ENCODE measurements at regions not wholly inside any gene's neighbourhood (a gene's known extent, or its start where the extent isn't known, plus 50 kb on each side); places are given as distances from the start of the nearest gene placed in this dataset.

DNA sequence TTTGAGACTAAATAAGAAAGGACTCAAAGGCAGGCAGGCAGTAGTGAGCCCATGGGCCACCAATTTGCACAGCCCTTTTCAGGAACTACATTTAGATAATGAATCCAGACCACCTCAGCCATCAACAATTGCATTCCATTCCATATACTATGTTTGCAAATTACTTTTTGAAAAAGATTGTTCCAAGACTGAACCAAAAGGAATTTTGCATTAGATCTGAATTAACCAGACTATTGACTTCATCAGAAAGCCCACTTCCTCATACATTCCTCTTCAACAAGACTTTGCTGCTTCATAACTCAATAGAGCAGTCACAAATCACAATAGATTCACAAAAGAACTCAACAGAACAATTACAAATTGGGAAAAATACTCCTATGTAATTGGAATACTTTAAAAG, 229.1 kb downstream of the SIM1 start:
- Histone ChIP-seq H4K20me1 (ENCODE audit: insufficient read depth) (no peaks in the 10 kb centered on the region), H3K27ac (no peak overlapping the region), H3K36me3 (ENCODE audit: insufficient read depth) (no peaks in the 10 kb centered on the region), H3K4me2 (no peak overlapping the region), H3K79me2 (ENCODE audit: insufficient read depth, low read depth) (no peaks in the 10 kb centered on the region), H3K4me1 (ENCODE audit: low read depth, poor library complexity, severe bottlenecking) (no peaks in the 10 kb centered on the region), H3K9ac (no peak overlapping the region), H3K27me3 (ENCODE audit: insufficient read depth, low read depth) (no peaks in the 10 kb centered on the region), H3K4me3 (IDR thresholded peaks at IDR 0.05; ENCODE audit: insufficient read depth, low read depth, low read length) (no peak overlapping the region), H2AFZ (ENCODE audit: low read depth) (no peak overlapping the region)
- TF ChIP-seq, protein P1, sequence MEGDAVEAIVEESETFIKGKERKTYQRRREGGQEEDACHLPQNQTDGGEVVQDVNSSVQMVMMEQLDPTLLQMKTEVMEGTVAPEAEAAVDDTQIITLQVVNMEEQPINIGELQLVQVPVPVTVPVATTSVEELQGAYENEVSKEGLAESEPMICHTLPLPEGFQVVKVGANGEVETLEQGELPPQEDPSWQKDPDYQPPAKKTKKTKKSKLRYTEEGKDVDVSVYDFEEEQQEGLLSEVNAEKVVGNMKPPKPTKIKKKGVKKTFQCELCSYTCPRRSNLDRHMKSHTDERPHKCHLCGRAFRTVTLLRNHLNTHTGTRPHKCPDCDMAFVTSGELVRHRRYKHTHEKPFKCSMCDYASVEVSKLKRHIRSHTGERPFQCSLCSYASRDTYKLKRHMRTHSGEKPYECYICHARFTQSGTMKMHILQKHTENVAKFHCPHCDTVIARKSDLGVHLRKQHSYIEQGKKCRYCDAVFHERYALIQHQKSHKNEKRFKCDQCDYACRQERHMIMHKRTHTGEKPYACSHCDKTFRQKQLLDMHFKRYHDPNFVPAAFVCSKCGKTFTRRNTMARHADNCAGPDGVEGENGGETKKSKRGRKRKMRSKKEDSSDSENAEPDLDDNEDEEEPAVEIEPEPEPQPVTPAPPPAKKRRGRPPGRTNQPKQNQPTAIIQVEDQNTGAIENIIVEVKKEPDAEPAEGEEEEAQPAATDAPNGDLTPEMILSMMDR (conservative IDR thresholded peaks at IDR 0.05; ENCODE audit: low read depth, low read length), result no peak

DNA sequence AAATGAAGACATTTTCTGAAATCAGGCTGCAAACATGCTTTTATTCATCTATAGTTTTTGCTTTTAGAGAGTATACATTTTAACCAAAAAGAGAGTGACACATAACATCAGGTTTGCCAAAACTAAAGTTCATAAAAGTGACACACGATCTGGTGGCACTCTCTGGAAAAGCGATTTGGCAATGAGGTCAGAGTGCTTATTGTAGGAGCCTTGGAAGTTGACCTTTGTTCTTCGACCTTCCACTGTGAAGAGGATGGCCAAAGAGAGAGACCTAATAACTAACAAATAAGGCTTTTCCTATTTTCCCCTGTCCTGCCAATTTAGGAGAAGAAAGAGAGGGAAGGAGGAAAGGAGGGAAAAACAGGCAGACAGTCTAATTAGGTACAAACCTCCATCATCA, 230.1 kb downstream of the SIM1 start:
- Histone ChIP-seq H3K27me3 (ENCODE audit: insufficient read depth, low read depth) (no peaks in the 10 kb centered on the region), H3K4me2 (no peak overlapping the region), H3K4me3 (IDR thresholded peaks at IDR 0.05; ENCODE audit: insufficient read depth, low read depth, low read length) (no peak overlapping the region), H2AFZ (ENCODE audit: low read depth) (no peak overlapping the region), H3K4me1 (ENCODE audit: low read depth, poor library complexity, severe bottlenecking) (no peaks in the 10 kb centered on the region), H4K20me1 (ENCODE audit: insufficient read depth) (no peaks in the 10 kb centered on the region), H3K36me3 (ENCODE audit: insufficient read depth) (no peaks in the 10 kb centered on the region), H3K27ac (no peak overlapping the region), H3K79me2 (ENCODE audit: insufficient read depth, low read depth) (no peaks in the 10 kb centered on the region), H3K9ac (no peak overlapping the region)
- TF ChIP-seq, protein P1 (conservative IDR thresholded peaks at IDR 0.05; ENCODE audit: low read depth, low read length), result no peak

DNA sequence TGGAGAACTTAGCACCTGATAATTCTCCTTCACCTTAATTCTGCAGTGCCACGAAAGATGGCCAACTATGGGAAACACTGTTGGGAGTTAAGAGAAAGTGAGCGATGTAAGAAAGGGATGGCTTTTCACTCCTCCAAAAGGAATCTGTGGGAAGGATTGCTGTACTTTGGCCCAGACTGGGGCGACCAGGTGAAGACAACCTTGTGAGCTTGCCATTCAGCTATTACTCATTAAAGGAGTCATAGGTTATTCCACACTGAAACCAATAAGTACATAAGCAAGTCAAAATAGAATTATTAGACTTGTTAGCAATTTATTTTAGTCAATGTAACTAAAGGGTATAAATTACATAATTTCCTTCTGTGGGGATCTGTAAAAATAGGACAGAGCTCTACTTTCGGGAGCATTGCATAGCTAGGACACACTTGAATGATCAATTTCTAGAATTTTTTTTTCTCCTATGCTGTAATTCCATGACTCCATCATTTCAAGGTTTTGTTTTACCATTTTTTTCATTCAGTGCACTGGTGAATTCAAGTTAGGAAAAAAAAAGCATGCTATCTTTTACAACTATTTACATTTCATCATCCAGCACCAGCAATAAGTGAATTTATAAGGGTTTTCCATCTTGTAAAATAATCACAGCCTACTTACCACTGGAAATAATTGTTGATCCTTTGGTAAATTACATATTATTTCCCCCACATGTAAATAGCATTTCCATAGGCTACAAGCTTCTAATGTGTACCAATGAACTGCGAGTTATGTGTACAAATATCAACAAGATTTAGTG, 231.7 kb downstream of the SIM1 start:
- no peaks in the 10 kb centered on the region for H3K4me1 ChIP-seq (ENCODE audit: low read depth, poor library complexity, severe bottlenecking)
- H3K4me3 ChIP-seq (IDR thresholded peaks at IDR 0.05; ENCODE audit: insufficient read depth, low read depth, low read length), result no peak overlapping the region
- no peaks in the 10 kb centered on the region for H3K27me3 ChIP-seq (ENCODE audit: insufficient read depth, low read depth)
- TF ChIP-seq, protein P1 (conservative IDR thresholded peaks at IDR 0.05; ENCODE audit: low read depth, low read length), result no peak
- H2AFZ ChIP-seq (ENCODE audit: low read depth), result no peak overlapping the region
- no peak overlapping the region for H3K4me2 ChIP-seq
- no peaks in the 10 kb centered on the region for H3K79me2 ChIP-seq (ENCODE audit: insufficient read depth, low read depth)
- no peaks in the 10 kb centered on the region for H4K20me1 ChIP-seq (ENCODE audit: insufficient read depth)
- H3K36me3 ChIP-seq (ENCODE audit: insufficient read depth), result no peaks in the 10 kb centered on the region
- H3K9ac ChIP-seq, result no peak overlapping the region
- no peak overlapping the region for H3K27ac ChIP-seq

DNA sequence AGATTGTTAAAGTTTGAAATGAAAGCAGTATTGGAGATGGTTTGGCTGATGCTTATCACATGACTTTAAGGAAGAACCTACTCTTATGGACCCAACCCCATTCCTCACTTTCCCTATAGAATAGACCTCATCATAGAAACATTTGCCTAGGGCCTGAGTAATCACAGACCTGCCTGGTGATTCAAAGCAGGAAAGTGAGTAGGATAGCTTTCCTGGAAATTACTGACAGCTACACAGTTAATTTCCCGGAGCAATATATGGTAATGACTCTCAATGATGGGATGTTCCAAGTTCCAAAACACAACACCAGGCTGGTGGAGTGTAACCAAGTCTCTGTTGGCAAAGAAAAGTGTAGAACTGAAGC, 233.8 kb downstream of the SIM1 start:
- Histone ChIP-seq H2AFZ (ENCODE audit: low read depth) (no peak overlapping the region), H3K9ac (no peak overlapping the region), H3K4me1 (ENCODE audit: low read depth, poor library complexity, severe bottlenecking) (no peaks in the 10 kb centered on the region)

More for the DNA sequence above, 233.8 kb downstream of the SIM1 start:
- H3K4me3 ChIP-seq (IDR thresholded peaks at IDR 0.05; ENCODE audit: insufficient read depth, low read depth, low read length), result no peak overlapping the region
- no peaks in the 10 kb centered on the region for H3K36me3 ChIP-seq (ENCODE audit: insufficient read depth)
- H4K20me1 ChIP-seq (ENCODE audit: insufficient read depth), result no peaks in the 10 kb centered on the region
- no peaks in the 10 kb centered on the region for H3K27me3 ChIP-seq (ENCODE audit: insufficient read depth, low read depth)
- H3K4me2 ChIP-seq, result no peak overlapping the region
- TF ChIP-seq, protein P1 (conservative IDR thresholded peaks at IDR 0.05; ENCODE audit: low read depth, low read length), result no peak
- no peaks in the 10 kb centered on the region for H3K79me2 ChIP-seq (ENCODE audit: insufficient read depth, low read depth)
- H3K27ac ChIP-seq, result no peak overlapping the region

All from KMS-11 (cell line).